ENCODE measurements at regions not wholly inside any gene's neighbourhood (a gene's known extent, or its start where the extent isn't known, plus 50 kb on each side); places are given as distances from the start of the nearest gene placed in this dataset.
"Not testable (repeated sequence)": the region's sequence is repeated elsewhere in the genome, so short reads cannot be mapped to it uniquely, and the experiment has no call there.

DNA sequence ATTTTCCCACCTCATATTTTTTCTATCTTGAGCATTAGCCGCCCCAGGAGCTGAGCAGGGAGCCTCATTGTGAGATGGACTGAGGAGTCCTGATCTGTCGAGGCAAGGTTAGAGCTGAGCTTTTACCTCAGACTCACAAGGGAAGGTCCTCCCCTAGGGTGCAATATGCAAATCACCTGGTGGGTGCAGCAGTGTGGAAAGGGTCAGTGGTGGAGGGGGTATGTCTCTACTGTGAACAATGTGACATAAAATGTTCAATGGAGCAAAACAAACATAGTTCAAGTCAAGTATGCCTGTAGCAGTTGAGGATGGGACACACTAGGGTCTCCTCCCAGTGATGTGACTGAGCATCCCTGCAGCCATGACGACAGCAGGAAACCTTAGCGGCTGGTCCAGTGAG is 219.2 kb downstream of the ANKRD36 start:
- DNase-seq; H3K36me3 ChIP-seq (ENCODE audit: control insufficient read depth, insufficient read depth, low read length); H3K36me3 Mint-ChIP-seq; H3K4me3 Mint-ChIP-seq; H3K9me3 ChIP-seq (ENCODE audit: control insufficient read depth, insufficient read depth, low read length); H3K27me3 ChIP-seq (ENCODE audit: control insufficient read depth, insufficient read depth, low read length); H3K27me3 Mint-ChIP-seq (ENCODE audit: low read depth in 2 of 2); H3K9me3 Mint-ChIP-seq; H3K27ac Mint-ChIP-seq; H3K4me1 Mint-ChIP-seq; intact Hi-C loops (cut with micrococcal nuclease); ATAC-seq; H3K27ac ChIP-seq (ENCODE audit: low read length); H3K4me3 ChIP-seq (ENCODE audit: low read length); H3K4me1 ChIP-seq (ENCODE audit: control insufficient read depth, insufficient read depth, low read length): not testable (repeated sequence)
- WGBS (ENCODE audit: insufficient coverage) = no CpG with 5 or more reads among the region's 4 CpGs

- H3K4me3 ChIP-seq (ENCODE audit: low read length); intact Hi-C loops (cut with micrococcal nuclease); H3K27me3 Mint-ChIP-seq (ENCODE audit: low read depth in 2 of 2); H3K4me3 Mint-ChIP-seq; H3K36me3 ChIP-seq (ENCODE audit: control insufficient read depth, insufficient read depth, low read length); H3K27ac Mint-ChIP-seq; DNase-seq; H3K9me3 Mint-ChIP-seq; H3K4me1 ChIP-seq (ENCODE audit: control insufficient read depth, insufficient read depth, low read length); H3K27me3 ChIP-seq (ENCODE audit: control insufficient read depth, insufficient read depth, low read length); ATAC-seq; H3K4me1 Mint-ChIP-seq; H3K9me3 ChIP-seq (ENCODE audit: control insufficient read depth, insufficient read depth, low read length); H3K27ac ChIP-seq (ENCODE audit: low read length); H3K36me3 Mint-ChIP-seq: not testable (repeated sequence)
- no CpG with 5 or more reads among the region's 9 CpGs for WGBS (ENCODE audit: insufficient coverage)
Observed at GRCh38 chr2:97321936-97322713, 209.2 kb downstream of the ANKRD36 start.

GRCh38 chr2:97315358-97315757 is 202.4 kb downstream of the ANKRD36 start:
- H3K27ac ChIP-seq (ENCODE audit: low read length); H3K27me3 Mint-ChIP-seq (ENCODE audit: low read depth in 2 of 2); H3K36me3 ChIP-seq (ENCODE audit: control insufficient read depth, insufficient read depth, low read length); DNase-seq; H3K36me3 Mint-ChIP-seq; H3K4me3 Mint-ChIP-seq; H3K27me3 ChIP-seq (ENCODE audit: control insufficient read depth, insufficient read depth, low read length); H3K4me1 Mint-ChIP-seq; H3K9me3 Mint-ChIP-seq; H3K27ac Mint-ChIP-seq; H3K4me3 ChIP-seq (ENCODE audit: low read length); ATAC-seq; H3K4me1 ChIP-seq (ENCODE audit: control insufficient read depth, insufficient read depth, low read length); intact Hi-C loops (cut with micrococcal nuclease); H3K9me3 ChIP-seq (ENCODE audit: control insufficient read depth, insufficient read depth, low read length): not testable (repeated sequence)
- WGBS (ENCODE audit: insufficient coverage) = no CpG with 5 or more reads among the region's 4 CpGs

GRCh38 chr2:97312426-97312825 is 199.5 kb downstream of the ANKRD36 start:
- no CpG with 5 or more reads among the region's 3 CpGs for WGBS (ENCODE audit: insufficient coverage)
- DNase-seq; H3K4me3 Mint-ChIP-seq; H3K27ac Mint-ChIP-seq; H3K9me3 ChIP-seq (ENCODE audit: control insufficient read depth, insufficient read depth, low read length); H3K4me1 ChIP-seq (ENCODE audit: control insufficient read depth, insufficient read depth, low read length); H3K4me1 Mint-ChIP-seq; H3K4me3 ChIP-seq (ENCODE audit: low read length); H3K27ac ChIP-seq (ENCODE audit: low read length); H3K36me3 Mint-ChIP-seq; H3K27me3 ChIP-seq (ENCODE audit: control insufficient read depth, insufficient read depth, low read length); ATAC-seq; H3K27me3 Mint-ChIP-seq (ENCODE audit: low read depth in 2 of 2); H3K9me3 Mint-ChIP-seq; intact Hi-C loops (cut with micrococcal nuclease); H3K36me3 ChIP-seq (ENCODE audit: control insufficient read depth, insufficient read depth, low read length): not testable (repeated sequence)

- WGBS (ENCODE audit: insufficient coverage) = no CpG with 5 or more reads among the region's 5 CpGs
- ATAC-seq; H3K27me3 Mint-ChIP-seq (ENCODE audit: low read depth in 2 of 2); intact Hi-C loops (cut with micrococcal nuclease); H3K4me1 ChIP-seq (ENCODE audit: control insufficient read depth, insufficient read depth, low read length); H3K4me3 ChIP-seq (ENCODE audit: low read length); DNase-seq; H3K9me3 Mint-ChIP-seq; H3K9me3 ChIP-seq (ENCODE audit: control insufficient read depth, insufficient read depth, low read length); H3K36me3 ChIP-seq (ENCODE audit: control insufficient read depth, insufficient read depth, low read length); H3K27ac Mint-ChIP-seq; H3K27ac ChIP-seq (ENCODE audit: low read length); H3K4me3 Mint-ChIP-seq; H3K27me3 ChIP-seq (ENCODE audit: control insufficient read depth, insufficient read depth, low read length); H3K36me3 Mint-ChIP-seq; H3K4me1 Mint-ChIP-seq: not testable (repeated sequence)
Observed at GRCh38 chr2:97305426-97305825, 192.5 kb downstream of the ANKRD36 start.

GRCh38 chr2:97302881-97303280 is 189.9 kb downstream of the ANKRD36 start:
- intact Hi-C loops (cut with micrococcal nuclease); ATAC-seq: not testable (repeated sequence)

GRCh38 chr2:97301771-97302170 is 188.8 kb downstream of the ANKRD36 start:
- H3K4me3 Mint-ChIP-seq; H3K9me3 Mint-ChIP-seq; H3K27me3 Mint-ChIP-seq (ENCODE audit: low read depth in 2 of 2); H3K27ac ChIP-seq (ENCODE audit: low read length); intact Hi-C loops (cut with micrococcal nuclease); H3K4me3 ChIP-seq (ENCODE audit: low read length); H3K4me1 ChIP-seq (ENCODE audit: control insufficient read depth, insufficient read depth, low read length); H3K27ac Mint-ChIP-seq; H3K4me1 Mint-ChIP-seq; H3K36me3 Mint-ChIP-seq; H3K36me3 ChIP-seq (ENCODE audit: control insufficient read depth, insufficient read depth, low read length); H3K27me3 ChIP-seq (ENCODE audit: control insufficient read depth, insufficient read depth, low read length); DNase-seq; H3K9me3 ChIP-seq (ENCODE audit: control insufficient read depth, insufficient read depth, low read length); ATAC-seq: not testable (repeated sequence)
- WGBS (ENCODE audit: insufficient coverage) = no CpG with 5 or more reads among the region's 3 CpGs

More at GRCh38 chr2:97302881-97303280, 189.9 kb downstream of the ANKRD36 start:
- H3K27ac ChIP-seq (ENCODE audit: low read length); H3K4me1 Mint-ChIP-seq; H3K4me3 Mint-ChIP-seq; DNase-seq; H3K9me3 ChIP-seq (ENCODE audit: control insufficient read depth, insufficient read depth, low read length); H3K27me3 ChIP-seq (ENCODE audit: control insufficient read depth, insufficient read depth, low read length); H3K27me3 Mint-ChIP-seq (ENCODE audit: low read depth in 2 of 2); H3K9me3 Mint-ChIP-seq; H3K36me3 Mint-ChIP-seq; H3K36me3 ChIP-seq (ENCODE audit: control insufficient read depth, insufficient read depth, low read length); H3K4me1 ChIP-seq (ENCODE audit: control insufficient read depth, insufficient read depth, low read length); H3K4me3 ChIP-seq (ENCODE audit: low read length); H3K27ac Mint-ChIP-seq: not testable (repeated sequence)
- WGBS (ENCODE audit: insufficient coverage) = 100% methylated on average over 3 of the region's 8 CpGs

Data from natural killer cell (primary cell).